Upper lobe of left lung (tissue), 4 donors: ENCODE measurements at regions not wholly inside any gene's neighbourhood (a gene's known extent, or its start where the extent isn't known, plus 50 kb on each side); places are given as distances from the start of the nearest gene placed in this dataset.

Experiments used
- CTCF ChIP-seq, 6 experiments: fragments of 450-650 bp in 4 of 6; fragments of 200-600 bp in 2 of 6; sonication (generic) in 2 of 6; IDR thresholded peaks; one replicate each; pipeline ENCODE4 v1.5.1; 2016 to 2019; ENCODE audit warnings: antibody characterized with exemption in 6 of 6
- POLR2A ChIP-seq, 4 donors: fragments of 450-650 bp; IDR thresholded peaks; one replicate each; pipeline ENCODE4 v1.5.1; 2016 to 2017; ENCODE audit warnings: antibody characterized with exemption in 4 of 4, mild to moderate bottlenecking in 2 of 4

- no peak for TF ChIP-seq CTCF (IDR thresholded peaks at IDR 0.05)
- TF ChIP-seq POLR2A (IDR thresholded peaks at IDR 0.05), result no peak
These were observed 141.0 kb upstream of the ZC3H11B start for GRCh38 chr1:219753914-219754313.
